SK-N-SH treated with all-trans-retinoic acid at 6 μM for 48 hours (cell line): ENCODE measurements at regions not wholly inside any gene's neighbourhood (a gene's known extent, or its start where the extent isn't known, plus 50 kb on each side); places are given as distances from the start of the nearest gene placed in this dataset.

Experiments
- ATAC-seq: fragments of 200-7000 bp; cut with Tn5 transposase; 3 replicates; pipeline ENCODE4 v1.9.1; 2020; ENCODE audit warnings: mild to moderate bottlenecking, moderate library complexity
- ARNTL ChIP-seq: fragments of 450-650 bp; formaldehyde crosslinking; IDR thresholded peaks from 2 replicates; pipeline ENCODE4 v1.5.0; 2020; ENCODE audit warnings: low read depth, mild to moderate bottlenecking, moderate library complexity, borderline replicate concordance
- BACH2 ChIP-seq: fragments of 250-450 bp; sonication (Bioruptor Pico); IDR thresholded peaks from 2 replicates; pipeline ENCODE4 v1.9.0; 2021; ENCODE audit warnings: mild to moderate bottlenecking, borderline replicate concordance
- CREB5 ChIP-seq: fragments of 250-450 bp; sonication (Bioruptor Pico); IDR thresholded peaks from 2 replicates; pipeline ENCODE4 v1.5.1; 2020; ENCODE audit warnings: low read depth, mild to moderate bottlenecking, moderate library complexity
- CSDC2 ChIP-seq: fragments of 250-450 bp; sonication (Bioruptor Pico); IDR thresholded peaks from 2 replicates; pipeline ENCODE4 v1.5.0; 2020; ENCODE audit warnings: mild to moderate bottlenecking, moderate library complexity
- CSRNP3 ChIP-seq: fragments of 250-450 bp; sonication (Bioruptor Pico); IDR thresholded peaks from 2 replicates; pipeline ENCODE4 v1.5.1; 2021; ENCODE audit warnings: mild to moderate bottlenecking, moderate library complexity
- ESRRG ChIP-seq: fragments of 250-450 bp; sonication (Bioruptor Pico); IDR thresholded peaks from 2 replicates; pipeline ENCODE4 v1.6.1; 2021; ENCODE audit warnings: mild to moderate bottlenecking
- GLIS3 ChIP-seq: fragments of 250-450 bp; sonication (Bioruptor Pico); IDR thresholded peaks from 2 replicates; pipeline ENCODE4 v1.5.0; 2020; ENCODE audit warnings: mild to moderate bottlenecking, moderate library complexity
- ISL1 ChIP-seq: fragments of 250-450 bp; sonication (Bioruptor Pico); IDR thresholded peaks from 2 replicates; pipeline ENCODE4 v2.1.2; 2022; ENCODE audit warnings: mild to moderate bottlenecking, moderate library complexity
- OSR1 ChIP-seq: fragments of 250-450 bp; sonication (Bioruptor Pico); IDR thresholded peaks from 2 replicates; pipeline ENCODE4 v1.8.0; 2022; ENCODE audit warnings: moderate library complexity, mild to moderate bottlenecking, inconsistent platforms
- PATZ1 ChIP-seq: fragments of 250-450 bp; sonication (Bioruptor Pico); IDR thresholded peaks from 2 replicates; pipeline ENCODE4 v1.8.0; 2020; ENCODE audit warnings: mild to moderate bottlenecking, moderate library complexity, borderline replicate concordance
- POU6F1 ChIP-seq: fragments of 250-450 bp; sonication (Bioruptor Pico); IDR thresholded peaks from 2 replicates; pipeline ENCODE4 v1.8.0; 2021; ENCODE audit warnings: low read depth, mild to moderate bottlenecking, moderate library complexity, borderline replicate concordance
- PPARA ChIP-seq: fragments of 250-450 bp; sonication (Bioruptor Pico); IDR thresholded peaks from 2 replicates; pipeline ENCODE4 v1.5.0; 2020; ENCODE audit warnings: mild to moderate bottlenecking, borderline replicate concordance
- RARB ChIP-seq: fragments of 250-450 bp; sonication (Bioruptor Pico); IDR thresholded peaks from 2 replicates; pipeline ENCODE4 v1.8.0; 2021; ENCODE audit warnings: mild to moderate bottlenecking, moderate library complexity
- SNAI2 ChIP-seq: fragments of 250-450 bp; sonication (Bioruptor Pico); IDR thresholded peaks from 2 replicates; pipeline ENCODE4 v1.5.0; 2020; ENCODE audit warnings: mild to moderate bottlenecking, moderate library complexity
- TCF4 ChIP-seq: fragments of 250-450 bp; sonication (Bioruptor Pico); IDR thresholded peaks from 2 replicates; pipeline ENCODE4 v1.8.0; 2021; ENCODE audit warnings: mild to moderate bottlenecking, moderate library complexity, borderline replicate concordance
- TOX ChIP-seq: fragments of 250-450 bp; sonication (Bioruptor Pico); IDR thresholded peaks from 2 replicates; pipeline ENCODE4 v1.8.0; 2021; ENCODE audit warnings: mild to moderate bottlenecking, moderate library complexity, borderline replicate concordance
- TSHZ2 ChIP-seq: fragments of 250-450 bp; sonication (Bioruptor Pico); IDR thresholded peaks from 2 replicates; pipeline ENCODE4 v1.5.0; 2020; ENCODE audit warnings: mild to moderate bottlenecking, moderate library complexity
- ZC3H10 ChIP-seq: fragments of 250-450 bp; sonication (Bioruptor Pico); IDR thresholded peaks from 2 replicates; pipeline ENCODE4 v1.5.1; 2021; ENCODE audit warnings: mild to moderate bottlenecking, moderate library complexity
- ZNF565 ChIP-seq: fragments of 450-650 bp; formaldehyde crosslinking; conservative IDR thresholded peaks from 2 replicates; pipeline ENCODE4 v1.5.0; 2020; ENCODE audit warnings: low read depth, mild to moderate bottlenecking, moderate library complexity
- ZNF70 ChIP-seq: fragments of 450-650 bp; formaldehyde crosslinking; IDR thresholded peaks from 2 replicates; pipeline ENCODE4 v1.5.0; 2020; ENCODE audit warnings: mild to moderate bottlenecking, moderate library complexity
- ZNF8 ChIP-seq: fragments of 450-650 bp; formaldehyde crosslinking; IDR thresholded peaks from 2 replicates; pipeline ENCODE4 v1.5.0; 2020; ENCODE audit warnings: mild to moderate bottlenecking, moderate library complexity

- no peak for ATAC-seq
- no peak for TF ChIP-seq TCF4 (CRISPR knock-in tag)
- TF ChIP-seq PATZ1 = no peak
- no peak for TF ChIP-seq ISL1
- no peak for TF ChIP-seq BACH2 (CRISPR knock-in tag)
- TF ChIP-seq SNAI2 (CRISPR knock-in tag) = no peak
- TF ChIP-seq CSRNP3 = no peak
- TF ChIP-seq RARB (CRISPR knock-in tag) = no peak
- TF ChIP-seq ARNTL (CRISPR knock-in tag) = no peak
- no peak for TF ChIP-seq POU6F1 (CRISPR knock-in tag)
- no peak for TF ChIP-seq GLIS3 (CRISPR knock-in tag)
- TF ChIP-seq, all 23 proteins: peak for 0
These were observed 73.2 kb downstream of the ZIC4 start for GRCh38 chr3:147333098-147333497.

- ATAC-seq = no peak
- TF ChIP-seq CREB5 (no peak), ZNF565 (CRISPR knock-in tag) (no peak), BACH2 (CRISPR knock-in tag) (no peak), TCF4 (CRISPR knock-in tag) (no peak), TSHZ2 (CRISPR knock-in tag) (no peak), OSR1 (CRISPR knock-in tag) (no peak), ZNF70 (CRISPR knock-in tag) (no peak), ISL1 (no peak), ZC3H10 (no peak)
- TF ChIP-seq, all 23 proteins: peak for 0
These were observed 77.6 kb downstream of the ZIC4 start for GRCh38 chr3:147328711-147329110.

GRCh38 chr3:147324356-147324755, 82.0 kb downstream of the ZIC4 start:
- no peak for ATAC-seq
- TF ChIP-seq CREB5 (no peak), OSR1 (CRISPR knock-in tag) (no peak), PATZ1 (no peak), SNAI2 (CRISPR knock-in tag) (no peak), CSRNP3 (no peak), CSDC2 (CRISPR knock-in tag) (no peak), BACH2 (CRISPR knock-in tag) (no peak), POU6F1 (CRISPR knock-in tag) (no peak), ISL1 (no peak), PPARA (no peak), ZNF70 (CRISPR knock-in tag) (no peak), ZNF8 (no peak), TOX (CRISPR knock-in tag) (no peak), ESRRG (CRISPR knock-in tag) (no peak), ZNF565 (CRISPR knock-in tag) (no peak), ARNTL (CRISPR knock-in tag) (no peak), RARB (CRISPR knock-in tag) (no peak)
